UCSD-AML1 (cell line): ENCODE measurements at regions not wholly inside any gene's neighbourhood (a gene's known extent, or its start where the extent isn't known, plus 50 kb on each side); places are given as distances from the start of the nearest gene placed in this dataset.
"Not testable (repeated sequence)": the region's sequence is repeated elsewhere in the genome, so short reads cannot be mapped to it uniquely, and the experiment has no call there.

Experiments used
- DNase-seq: peaks from one replicate; lab custom pipeline; 2025; ENCODE audit not compliant: unreplicated experiment; lab: John Stamatoyannopoulos, UW

DNA sequence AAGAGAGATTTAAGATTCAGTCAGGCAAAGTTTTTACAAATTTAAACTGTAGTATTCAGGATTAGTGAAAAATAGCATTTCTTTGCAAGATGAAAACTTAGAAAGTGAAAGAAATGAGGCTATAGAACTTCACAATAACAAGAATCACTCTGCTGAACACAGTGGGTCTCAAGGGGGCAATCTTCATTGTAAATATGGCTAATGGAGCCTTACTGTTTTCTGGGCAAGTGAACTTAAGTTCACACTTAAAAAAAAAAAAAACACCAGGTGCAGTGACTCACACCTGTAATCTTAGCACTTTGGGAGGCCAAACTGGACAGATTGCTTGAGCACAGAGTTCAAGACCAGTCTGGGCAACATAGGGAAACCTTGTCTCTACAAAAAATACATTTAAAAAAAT is 175.9 kb upstream of the SNX2 start:
- DNase-seq = no peak

- no peak for DNase-seq
These were observed 174.0 kb upstream of the SNX2 start for GRCh38 chr5:122600924-122601323.

- DNase-seq = no peak
These were observed 172.2 kb upstream of the SNX2 start for GRCh38 chr5:122602700-122603099.

GRCh38 chr5:122605236-122605635 is 169.6 kb upstream of the SNX2 start:
- no peak for DNase-seq

- no peak for DNase-seq
These were observed 167.1 kb upstream of the SNX2 start for GRCh38 chr5:122607818-122608217.

DNA sequence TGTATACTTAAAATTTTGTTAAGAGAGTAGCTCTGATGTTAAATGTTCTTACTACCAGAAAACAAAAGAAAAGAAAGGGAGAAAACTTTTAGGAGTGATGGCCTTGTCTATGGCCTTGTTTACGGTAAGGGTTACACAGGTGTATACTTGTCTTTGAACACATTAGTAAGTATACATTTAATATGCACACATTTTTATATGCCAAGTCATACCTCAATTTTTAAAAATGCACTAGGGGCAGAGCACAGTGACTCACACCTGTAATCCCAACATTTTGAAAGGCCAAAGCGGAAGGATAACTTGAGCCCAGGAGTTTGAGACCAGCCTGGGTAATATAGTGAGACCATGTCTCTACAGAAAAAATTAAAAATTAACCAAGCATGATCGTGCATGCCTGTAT is 166.7 kb upstream of the SNX2 start:
- DNase-seq = no peak

- no peak for DNase-seq
These were observed 163.5 kb upstream of the SNX2 start for GRCh38 chr5:122611406-122611805.

GRCh38 chr5:122612901-122613300 is 162.0 kb upstream of the SNX2 start:
- DNase-seq = no peak

DNA sequence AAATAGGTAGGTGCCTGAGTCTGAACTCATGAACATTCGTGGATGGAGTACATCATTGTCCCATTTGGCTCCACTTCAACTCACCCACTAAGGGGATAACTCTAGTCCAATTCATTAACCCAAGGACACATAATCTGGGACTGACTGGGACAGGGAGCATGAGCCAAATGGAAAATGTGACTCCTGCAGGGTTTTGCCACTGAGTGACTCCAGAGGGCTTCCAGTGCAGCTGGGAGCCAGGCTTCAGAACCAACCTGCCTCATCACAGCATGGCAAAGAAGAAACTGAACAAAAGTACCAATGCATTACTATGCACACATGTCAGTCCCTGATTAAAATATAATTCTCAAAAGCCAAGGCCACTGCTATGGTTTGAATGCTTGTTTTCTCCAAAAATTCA is 159.7 kb upstream of the SNX2 start:
- DNase-seq = no peak

- no peak for DNase-seq
These were observed 159.0 kb upstream of the SNX2 start for GRCh38 chr5:122615832-122616231.

- not testable (repeated sequence) for DNase-seq
These were observed 156.8 kb upstream of the SNX2 start for GRCh38 chr5:122618046-122618445.

DNA sequence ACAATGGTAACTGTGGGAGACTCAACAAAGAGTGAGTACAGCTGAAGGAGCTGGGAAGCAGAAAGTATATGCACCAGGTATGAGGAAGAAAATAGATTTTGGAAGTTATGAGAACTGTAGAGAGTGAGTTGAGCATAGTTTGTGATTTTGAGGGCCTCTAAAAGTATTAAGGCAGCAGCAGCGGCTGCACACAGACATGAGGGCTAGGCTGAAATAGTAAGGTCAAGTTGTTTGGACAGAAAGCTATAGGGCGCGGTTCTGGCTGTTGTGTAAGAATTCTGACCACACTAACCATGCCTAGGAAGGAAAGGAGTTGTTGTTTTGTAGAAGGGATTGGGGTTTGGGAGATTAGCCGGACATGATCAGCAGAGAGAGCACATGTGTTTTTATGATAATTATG is 154.1 kb upstream of the SNX2 start:
- not testable (repeated sequence) for DNase-seq

DNA sequence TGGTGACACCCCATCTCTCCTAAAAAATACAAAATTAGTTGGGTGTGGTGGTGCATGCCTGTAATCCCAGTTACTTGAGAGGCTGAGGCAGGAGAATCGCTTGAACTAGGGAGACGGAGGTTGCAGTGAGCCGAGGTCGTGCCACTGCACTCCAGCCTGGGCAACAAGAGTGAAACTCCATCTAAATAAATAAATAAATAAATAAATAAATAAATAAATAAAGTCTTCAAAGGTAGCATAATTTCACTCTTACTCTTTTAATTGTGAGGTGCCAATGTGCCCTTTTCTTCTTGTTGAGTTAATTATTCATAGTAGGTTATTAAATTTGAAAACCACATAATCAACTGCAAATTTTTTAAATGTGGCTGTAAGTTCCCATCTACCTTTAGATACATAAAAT is 146.2 kb upstream of the SNX2 start:
- DNase-seq = not testable (repeated sequence)

DNA sequence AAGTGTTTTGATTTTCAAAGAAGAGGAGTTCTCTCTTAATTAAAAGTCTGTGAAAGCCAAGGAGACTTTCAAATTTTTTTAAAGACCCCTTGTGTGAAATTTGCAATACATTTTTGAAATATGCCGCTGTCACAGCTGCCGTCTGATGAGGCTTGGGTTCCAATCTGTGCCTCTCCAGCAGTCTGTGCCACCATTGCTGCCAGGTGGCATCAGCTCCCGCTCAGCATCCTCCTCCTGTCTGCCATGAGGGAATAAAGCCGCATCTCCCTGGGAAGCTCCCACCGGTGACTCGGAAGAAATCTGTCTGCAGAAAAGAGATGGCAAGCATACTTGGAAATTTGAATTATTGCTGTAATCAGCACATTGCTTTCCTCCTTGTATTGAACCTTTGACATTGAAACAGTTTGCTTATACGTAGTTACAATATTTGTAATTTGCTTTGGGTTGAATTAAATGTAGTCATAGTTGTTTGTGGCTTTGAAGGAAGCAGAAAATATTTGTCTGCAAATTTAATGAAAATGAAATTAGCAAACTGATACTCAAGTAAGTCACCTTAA is 145.7 kb upstream of the SNX2 start:
- no peak for DNase-seq

- DNase-seq = no peak
These were observed 136.3 kb upstream of the SNX2 start for GRCh38 chr5:122638581-122638980.

DNA sequence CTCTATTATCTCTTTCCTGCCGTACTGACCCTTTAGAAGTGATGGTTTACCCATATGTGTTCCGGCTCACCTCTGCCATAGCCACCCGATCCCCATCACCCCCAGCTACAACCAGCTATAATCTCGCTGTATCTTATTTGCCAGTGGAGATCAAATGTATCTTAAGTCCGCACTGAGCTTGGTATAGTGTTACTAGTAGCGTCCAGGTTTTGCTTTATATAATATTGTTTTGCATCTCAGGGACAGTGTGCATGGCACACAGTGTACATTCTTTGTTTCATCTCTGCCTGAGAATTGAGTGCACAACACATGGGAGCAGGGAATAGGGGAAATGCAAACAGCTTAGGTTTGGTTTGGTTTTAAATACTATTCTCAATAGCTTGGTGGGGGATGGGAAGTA is 135.8 kb upstream of the SNX2 start:
- no peak for DNase-seq

DNA sequence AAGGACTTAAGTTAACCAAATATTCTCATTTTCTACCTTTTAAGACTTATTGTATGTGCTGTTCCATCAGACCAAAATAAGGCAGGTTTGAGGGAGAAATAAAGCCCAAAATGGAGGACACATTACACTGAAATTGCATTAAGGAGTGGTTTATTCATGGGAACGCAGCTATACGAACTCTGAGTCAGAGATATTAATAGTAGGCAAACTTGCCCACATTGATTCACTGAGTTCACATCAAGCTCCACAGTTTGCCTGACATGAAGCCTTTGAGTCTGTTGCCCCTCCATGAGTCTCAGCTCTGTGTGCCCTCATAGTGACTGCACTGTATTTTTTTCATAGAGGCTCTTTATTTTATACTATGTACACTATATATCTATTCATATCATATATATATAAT is 135.0 kb upstream of the SNX2 start:
- DNase-seq = no peak

GRCh38 chr5:122649080-122649479 is 125.8 kb upstream of the SNX2 start:
- DNase-seq = no peak

- DNase-seq = no peak
These were observed 121.5 kb upstream of the SNX2 start for GRCh38 chr5:122653087-122654017.

GRCh38 chr5:122656160-122656559 is 118.7 kb upstream of the SNX2 start:
- DNase-seq = no peak

DNA sequence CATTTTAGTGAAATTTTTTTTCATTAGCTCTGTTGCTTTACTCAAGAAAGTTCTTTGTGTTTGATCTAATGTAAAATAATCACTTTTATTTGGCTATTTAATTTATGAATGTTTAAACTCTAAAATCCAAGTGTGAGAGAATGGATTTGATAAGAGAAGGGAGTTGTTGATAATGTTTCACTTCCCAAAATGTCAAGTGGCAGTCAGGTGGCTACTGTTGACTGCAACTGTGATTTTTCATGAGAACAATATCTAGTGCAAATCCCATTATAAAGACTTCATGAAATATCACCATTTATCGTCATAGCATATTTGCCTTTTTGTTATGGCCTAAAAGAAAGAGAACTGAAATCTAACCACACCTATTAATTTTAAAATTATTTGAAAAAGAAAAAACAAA is 118.3 kb upstream of the SNX2 start:
- no peak for DNase-seq

DNA sequence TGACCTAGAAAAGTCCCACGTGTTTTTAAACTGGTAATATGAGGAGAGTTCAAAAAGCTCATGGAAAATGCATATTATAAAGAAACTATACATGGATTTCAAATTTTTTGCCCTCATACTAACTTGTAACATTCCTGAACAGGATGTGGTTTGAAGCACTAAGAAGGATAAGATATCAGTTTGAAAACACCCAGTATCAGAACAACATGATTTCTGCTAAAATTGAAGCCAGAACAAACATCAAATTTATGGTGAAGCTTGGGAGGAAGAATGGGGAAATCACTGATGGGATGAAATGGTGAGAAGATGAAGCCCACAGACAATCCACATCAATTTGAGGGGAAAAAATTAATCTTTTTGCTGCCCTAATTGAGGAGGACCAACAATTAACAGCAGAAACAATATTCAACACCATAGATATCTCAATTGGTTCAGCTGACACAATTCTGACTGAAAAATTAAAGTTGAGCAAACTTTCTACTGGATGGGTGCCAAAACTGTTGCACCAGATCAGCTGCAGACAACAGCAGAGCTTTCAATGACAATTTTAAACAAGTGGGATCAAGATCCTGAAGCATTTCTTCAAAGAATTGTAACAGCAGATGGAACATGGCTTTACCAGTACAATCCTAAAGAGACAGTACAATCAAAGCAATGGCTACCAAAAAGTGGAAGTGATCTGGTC is 113.2 kb upstream of the SNX2 start:
- no peak for DNase-seq
